GM12878 (cell line): ENCODE measurements at regions not wholly inside any gene's neighbourhood (a gene's known extent, or its start where the extent isn't known, plus 50 kb on each side); places are given as distances from the start of the nearest gene placed in this dataset.

Experiments
- ATAC-seq: fragments of 200-7000 bp; cut with Tn5 transposase; 3 replicates; pipeline ENCODE4 v1.9.1; 2020; ENCODE audit warnings: mild to moderate bottlenecking, moderate library complexity
- BruUV-seq: library from RNA; stranded (reverse); fragments of 400-500 nt; replicated peaks from 2 replicates; lab custom pipeline; 2021; lab: Mats Ljungman, UMichigan
- CTCF ChIA-PET: fragments of 300-600 bp; sonication (Branson Sonifier 250); formaldehyde crosslinking; extraction: SDS; loops from one replicate; lab custom pipeline; 2021; ENCODE audit warnings: inconsistent platforms; lab: Yijun Ruan, JAX
- POLR2A ChIA-PET: fragments of 350-600 bp; formaldehyde crosslinking; extraction: SDS; loops from one replicate; lab custom pipeline; 2021; ENCODE audit warnings: inconsistent platforms; lab: Charles Lee
- RAD21 ChIA-PET: fragments of 300-600 bp; sonication (Branson Sonifier 250); formaldehyde crosslinking; loops from one replicate; lab custom pipeline; 2023; ENCODE audit warnings: antibody characterized with exemption; ENCODE audit not compliant: unreplicated experiment; lab: Charles Lee
- SMC1A ChIA-PET: fragments of 300-600 bp; sonication (Branson Sonifier 250); formaldehyde crosslinking; loops from one replicate; lab custom pipeline; 2023; ENCODE audit not compliant: unreplicated experiment, uncharacterized antibody; lab: Charles Lee
- DNase-seq: peaks from one replicate; pipeline ENCODE4 v3.0.0-alpha.2; 2011; ENCODE audit warnings: low read depth, low spot score
- FAIRE-seq: peaks from 3 replicates; lab custom pipeline; 2011; peaks lifted over from hg19 to GRCh38; lab: Jason Lieb, UNC
- H2AFZ ChIP-seq: 2 replicates; pipeline ENCODE4 v1.6.0; 2011; ENCODE audit warnings: low read depth, low read length, control low read depth; ENCODE audit not compliant: control insufficient read depth
- H3K27ac ChIP-seq: 2 replicates; pipeline ENCODE4 v1.5.1; 2011; ENCODE audit warnings: control low read depth; ENCODE audit not compliant: control insufficient read depth, insufficient read depth
- H3K27me3 ChIP-seq, 2 experiments: replicated peaks in 1 of 2; 2 replicates each; pipeline versions ENCODE4 v1.6.0 to v1.6.1; 2011; ENCODE audit warnings: low read length in 1 of 2; ENCODE audit not compliant: control insufficient read depth in 2 of 2, insufficient read depth in 2 of 2
- H3K36me3 ChIP-seq, 2 experiments: 2 replicates each; pipeline ENCODE4 v1.5.1; 2011; ENCODE audit warnings: low read length in 1 of 2; ENCODE audit not compliant: control insufficient read depth in 2 of 2, insufficient read depth in 2 of 2
- H3K4me1 ChIP-seq: 2 replicates; pipeline ENCODE4 v1.6.1; 2011; ENCODE audit warnings: mild to moderate bottlenecking, low read length, moderate library complexity, mixed read lengths; ENCODE audit not compliant: control insufficient read depth, insufficient read depth
- H3K4me2 ChIP-seq: 2 replicates; pipeline ENCODE4 v1.6.0; 2011; ENCODE audit warnings: control low read depth; ENCODE audit not compliant: control insufficient read depth, insufficient read depth
- H3K4me3 ChIP-seq: fragments of 200-600 bp; sonication (generic); 2 replicates; pipeline ENCODE4 v1.5.1; 2016
- H3K79me2 ChIP-seq: 2 replicates; pipeline ENCODE4 v1.6.0; 2011; ENCODE audit warnings: low read length; ENCODE audit not compliant: control insufficient read depth, insufficient read depth
- H3K9ac ChIP-seq: 2 replicates; pipeline ENCODE4 v1.8.0; 2011; ENCODE audit warnings: low read length, control low read depth, mixed read lengths; ENCODE audit not compliant: control insufficient read depth, insufficient read depth
- H3K9me3 ChIP-seq: replicated peaks from 3 replicates; pipeline ENCODE4 v1.5.1; 2011; ENCODE audit warnings: mild to moderate bottlenecking, low read length; ENCODE audit not compliant: control insufficient read depth, insufficient read depth
- H4K20me1 ChIP-seq: 2 replicates; pipeline ENCODE4 v1.6.0; 2011; ENCODE audit not compliant: control insufficient read depth, insufficient read depth
- CBX5 ChIP-seq: sonication (generic); IDR thresholded peaks from 2 replicates; pipeline ENCODE4 v1.6.1; 2016; ENCODE audit warnings: low read depth, moderate library complexity, mild to moderate bottlenecking, inconsistent platforms
- CHD1 ChIP-seq: IDR thresholded peaks from 2 replicates; pipeline ENCODE4 v1.6.1; 2012; ENCODE audit warnings: low read depth, low read length, improper control_type of control experiment
- CHD2 ChIP-seq: IDR thresholded peaks from 2 replicates; pipeline ENCODE4 v1.6.1; 2011; ENCODE audit warnings: low read depth, low read length, improper control_type of control experiment, borderline replicate concordance
- FOXM1 ChIP-seq: IDR thresholded peaks from 2 replicates; pipeline ENCODE4 v1.6.1; 2012; ENCODE audit warnings: low read depth, mild to moderate bottlenecking, inconsistent platforms, low read length, moderate library complexity
- HDAC6 ChIP-seq: fragments of 200-600 bp; sonication (generic); IDR thresholded peaks from one replicate; pipeline ENCODE4 v1.8.0; 2017; ENCODE audit warnings: antibody characterized with exemption; ENCODE audit not compliant: unreplicated experiment
- KLF5 ChIP-seq: fragments of 450-650 bp; IDR thresholded peaks from 2 replicates; pipeline ENCODE4 v1.6.1; 2014; ENCODE audit warnings: mild to moderate bottlenecking; ENCODE audit not compliant: partially characterized antibody
- MYC ChIP-seq: IDR thresholded peaks from 2 replicates; pipeline ENCODE4 v1.6.1; 2011; ENCODE audit warnings: mild to moderate bottlenecking, low read length, moderate library complexity, inconsistent platforms; ENCODE audit not compliant: insufficient read depth, insufficient replicate concordance, insufficient read length, severe bottlenecking
- NFXL1 ChIP-seq: fragments of 450-650 bp; IDR thresholded peaks from 2 replicates; pipeline ENCODE4 v1.6.1; 2017; ENCODE audit warnings: antibody characterized with exemption, mild to moderate bottlenecking, borderline replicate concordance
- NR2C1 ChIP-seq: fragments of 450-650 bp; IDR thresholded peaks from 2 replicates; pipeline ENCODE4 v1.6.1; 2017; ENCODE audit warnings: antibody characterized with exemption, mild to moderate bottlenecking, moderate library complexity
- POLR2AphosphoS2 ChIP-seq: IDR thresholded peaks from 2 replicates; pipeline ENCODE4 v1.6.1; 2011; ENCODE audit warnings: low read depth, mild to moderate bottlenecking, low read length, improper control_type of control experiment, moderate library complexity
- RB1 ChIP-seq: fragments of 450-650 bp; formaldehyde crosslinking; IDR thresholded peaks from 2 replicates; pipeline ENCODE4 v1.6.1; 2017; ENCODE audit warnings: mild to moderate bottlenecking, borderline replicate concordance
- RBBP5 ChIP-seq: fragments of 200-600 bp; sonication (generic); conservative IDR thresholded peaks from 2 replicates; pipeline ENCODE4 v1.6.1; 2016
- SREBF1 ChIP-seq: IDR thresholded peaks from 2 replicates; pipeline ENCODE4 v1.6.1; 2012; ENCODE audit warnings: mild to moderate bottlenecking, low read length
- TCF3 ChIP-seq: IDR thresholded peaks from 2 replicates; pipeline ENCODE4 v1.6.1; 2012; ENCODE audit warnings: low read depth, mild to moderate bottlenecking, low read length, borderline replicate concordance; ENCODE audit not compliant: insufficient read depth
- ZNF24 ChIP-seq: fragments of 450-650 bp; IDR thresholded peaks from 2 replicates; pipeline ENCODE4 v1.6.1; 2017; ENCODE audit warnings: antibody characterized with exemption, mild to moderate bottlenecking
- ZZZ3 ChIP-seq: IDR thresholded peaks from 2 replicates; pipeline ENCODE4 v1.6.1; 2011; ENCODE audit warnings: low read depth; ENCODE audit not compliant: control insufficient read depth, insufficient read length
- WGBS: methylation state at CpG from one replicate; pipeline ENCODE4 v1.1.6; 2016; ENCODE audit warnings: low lambda C conversion rate; ENCODE audit not compliant: insufficient replicate concordance, insufficient coverage; ENCODE audit errors: missing lambda C conversion rate; 5-methylcytosine and 5-hydroxymethylcytosine counted together
- in situ Hi-C: fragments of 300-500 bp; cut with MboI; formaldehyde crosslinking; loops from 9 replicates; pipeline ENCODE4 v1.14.3; 2018; ENCODE audit warnings: mixed read lengths
- intact Hi-C: fragments of 100-400 bp; cut with micrococcal nuclease; formaldehyde crosslinking; loops from one replicate; pipeline ENCODE4 v1.14.2; 2022; ENCODE audit not compliant: unreplicated experiment
- TF ChIP-seq, protein P1 (sequence below): IDR thresholded peaks from 2 replicates; pipeline ENCODE4 v1.6.1; 2012; ENCODE audit warnings: mild to moderate bottlenecking, low read depth, low read length
- TF ChIP-seq, protein P2 (sequence below): fragments of 450-650 bp; IDR thresholded peaks from 2 replicates; pipeline ENCODE4 v1.6.1; 2014; ENCODE audit warnings: mild to moderate bottlenecking

DNA sequence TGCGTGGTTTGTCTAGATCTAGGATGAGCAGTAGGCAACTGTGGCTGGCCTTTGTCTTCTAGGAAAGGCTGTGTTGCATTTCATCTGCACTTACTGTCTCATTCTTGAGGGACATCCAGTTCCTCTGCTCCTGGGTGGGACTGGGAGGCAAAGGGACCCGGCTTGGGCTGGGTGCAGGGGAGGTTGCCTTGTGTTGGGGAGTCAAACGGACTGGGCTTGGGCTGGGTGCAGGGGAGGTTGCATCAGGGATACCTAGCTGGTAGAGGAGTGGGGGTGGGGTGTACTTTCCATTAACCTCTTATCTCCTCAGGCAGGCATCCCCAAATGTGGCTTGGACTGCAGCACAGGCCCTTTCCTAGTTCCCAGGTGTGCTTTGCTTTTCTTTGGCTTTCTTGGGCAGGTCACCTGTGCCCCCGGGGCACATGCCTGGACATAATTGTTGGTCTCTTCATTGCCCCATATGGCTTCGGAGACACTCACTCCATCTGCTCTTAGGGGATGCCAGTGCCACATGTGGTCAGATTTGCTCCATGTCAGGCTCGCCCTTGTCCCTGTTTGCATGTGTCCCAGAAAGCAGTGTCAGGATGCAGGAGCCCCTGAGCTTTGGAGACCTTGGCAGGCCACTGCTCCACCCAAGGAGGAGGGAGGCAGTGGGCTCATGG is 1682.9 kb downstream of the TP53TG3F start:
- RAD21 ChIA-PET, result no interaction called here

DNA sequence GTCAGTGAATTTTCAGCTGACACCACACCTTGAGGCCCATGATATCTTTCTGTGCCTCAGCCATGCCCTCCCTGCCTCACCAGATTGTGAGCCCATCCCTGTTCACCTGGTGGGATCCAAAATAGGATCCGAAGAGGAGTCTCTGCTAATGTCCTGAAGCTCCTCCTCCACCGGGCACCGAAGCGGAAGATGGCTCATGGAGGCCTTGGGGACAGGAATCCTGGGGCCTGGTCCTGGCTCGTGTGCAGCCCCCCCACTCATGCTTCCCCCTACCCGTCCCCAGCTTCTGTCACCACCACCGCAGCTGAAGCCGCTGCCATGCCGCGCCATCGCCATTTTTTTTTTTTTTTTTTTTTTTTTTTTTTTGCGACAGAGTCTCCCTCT is 1683.4 kb downstream of the TP53TG3F start:
- intact Hi-C loops (no loop called here), in situ Hi-C loops (no loop called here)
- H3K79me2 ChIP-seq, result no peaks in the 10 kb centered on the region
- no peaks in the 10 kb centered on the region for H3K4me1 ChIP-seq
- FAIRE-seq (no peak), ATAC-seq (no peak), DNase-seq (no peak)
- no peaks in the 10 kb centered on the region for H3K27me3 ChIP-seq
- POLR2A ChIA-PET, result no interaction called here
- H3K4me3 ChIP-seq, result no peak overlapping the region
- H3K4me2 ChIP-seq, result no peak overlapping the region
- SMC1A ChIA-PET, result no interaction called here
- BruUV-seq, result no TSS peak
- TF ChIP-seq CHD2, result no peak
- no peak for TF ChIP-seq MYC
- no peak for TF ChIP-seq NR2C1
- TF ChIP-seq NFXL1, result no peak
- TF ChIP-seq RBBP5, result no peak
- no peak for TF ChIP-seq TCF3
- no peak for TF ChIP-seq KLF5
- TF ChIP-seq, protein P1, sequence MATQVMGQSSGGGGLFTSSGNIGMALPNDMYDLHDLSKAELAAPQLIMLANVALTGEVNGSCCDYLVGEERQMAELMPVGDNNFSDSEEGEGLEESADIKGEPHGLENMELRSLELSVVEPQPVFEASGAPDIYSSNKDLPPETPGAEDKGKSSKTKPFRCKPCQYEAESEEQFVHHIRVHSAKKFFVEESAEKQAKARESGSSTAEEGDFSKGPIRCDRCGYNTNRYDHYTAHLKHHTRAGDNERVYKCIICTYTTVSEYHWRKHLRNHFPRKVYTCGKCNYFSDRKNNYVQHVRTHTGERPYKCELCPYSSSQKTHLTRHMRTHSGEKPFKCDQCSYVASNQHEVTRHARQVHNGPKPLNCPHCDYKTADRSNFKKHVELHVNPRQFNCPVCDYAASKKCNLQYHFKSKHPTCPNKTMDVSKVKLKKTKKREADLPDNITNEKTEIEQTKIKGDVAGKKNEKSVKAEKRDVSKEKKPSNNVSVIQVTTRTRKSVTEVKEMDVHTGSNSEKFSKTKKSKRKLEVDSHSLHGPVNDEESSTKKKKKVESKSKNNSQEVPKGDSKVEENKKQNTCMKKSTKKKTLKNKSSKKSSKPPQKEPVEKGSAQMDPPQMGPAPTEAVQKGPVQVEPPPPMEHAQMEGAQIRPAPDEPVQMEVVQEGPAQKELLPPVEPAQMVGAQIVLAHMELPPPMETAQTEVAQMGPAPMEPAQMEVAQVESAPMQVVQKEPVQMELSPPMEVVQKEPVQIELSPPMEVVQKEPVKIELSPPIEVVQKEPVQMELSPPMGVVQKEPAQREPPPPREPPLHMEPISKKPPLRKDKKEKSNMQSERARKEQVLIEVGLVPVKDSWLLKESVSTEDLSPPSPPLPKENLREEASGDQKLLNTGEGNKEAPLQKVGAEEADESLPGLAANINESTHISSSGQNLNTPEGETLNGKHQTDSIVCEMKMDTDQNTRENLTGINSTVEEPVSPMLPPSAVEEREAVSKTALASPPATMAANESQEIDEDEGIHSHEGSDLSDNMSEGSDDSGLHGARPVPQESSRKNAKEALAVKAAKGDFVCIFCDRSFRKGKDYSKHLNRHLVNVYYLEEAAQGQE, result no peak
- no peaks in the 10 kb centered on the region for H3K36me3 ChIP-seq
- RAD21 ChIA-PET, result no interaction called here
- no peaks in the 10 kb centered on the region for H4K20me1 ChIP-seq
- H3K9me3 ChIP-seq, result no peaks in the 10 kb centered on the region; the same call in 2 of the 3 replicates
- WGBS, result 88% methylated on average over 11 of the region's 12 CpGs
- no peak overlapping the region for H2AFZ ChIP-seq
- no peak overlapping the region for H3K9ac ChIP-seq
- no peak overlapping the region for H3K27ac ChIP-seq
- CTCF ChIA-PET, result no interaction called here

More for the DNA sequence above, 1682.9 kb downstream of the TP53TG3F start:
- Histone ChIP-seq H3K27ac (no peak overlapping the region), H3K79me2 (no peaks in the 10 kb centered on the region), H3K36me3 (no peaks in the 10 kb centered on the region), H4K20me1 (no peaks in the 10 kb centered on the region), H3K4me3 (no peak overlapping the region), H3K4me1 (no peaks in the 10 kb centered on the region), H3K4me2 (no peak overlapping the region), H3K9ac (no peak overlapping the region), H3K9me3 (no peaks in the 10 kb centered on the region; the same call in 2 of the 3 replicates), H2AFZ (no peak overlapping the region), H3K27me3 (no peaks in the 10 kb centered on the region)
- FAIRE-seq, result no peak
- in situ Hi-C loops, result no loop called here
- SMC1A ChIA-PET, result no interaction called here
- TF ChIP-seq RB1 (no peak), ZZZ3 (no peak), CBX5 (no peak), CHD1 (no peak), SREBF1 (no peak), CHD2 (no peak), FOXM1 (no peak), HDAC6 (no peak), ZNF24 (no peak), POLR2AphosphoS2 (no peak)
- TF ChIP-seq, protein P2, sequence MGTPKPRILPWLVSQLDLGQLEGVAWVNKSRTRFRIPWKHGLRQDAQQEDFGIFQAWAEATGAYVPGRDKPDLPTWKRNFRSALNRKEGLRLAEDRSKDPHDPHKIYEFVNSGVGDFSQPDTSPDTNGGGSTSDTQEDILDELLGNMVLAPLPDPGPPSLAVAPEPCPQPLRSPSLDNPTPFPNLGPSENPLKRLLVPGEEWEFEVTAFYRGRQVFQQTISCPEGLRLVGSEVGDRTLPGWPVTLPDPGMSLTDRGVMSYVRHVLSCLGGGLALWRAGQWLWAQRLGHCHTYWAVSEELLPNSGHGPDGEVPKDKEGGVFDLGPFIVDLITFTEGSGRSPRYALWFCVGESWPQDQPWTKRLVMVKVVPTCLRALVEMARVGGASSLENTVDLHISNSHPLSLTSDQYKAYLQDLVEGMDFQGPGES, result no peak
- intact Hi-C loops, result no loop called here
- no peak for DNase-seq
- POLR2A ChIA-PET, result no interaction called here
- CTCF ChIA-PET, result no interaction called here
- no peak for ATAC-seq
- BruUV-seq, result no TSS peak
- WGBS, result 9% methylated on average over 6 of the region's 6 CpGs
